GM18519 (cell line): ENCODE measurements at regions not wholly inside any gene's neighbourhood (a gene's known extent, or its start where the extent isn't known, plus 50 kb on each side); places are given as distances from the start of the nearest gene placed in this dataset.
"Not testable (repeated sequence)": the region's sequence is repeated elsewhere in the genome, so short reads cannot be mapped to it uniquely, and the experiment has no call there.

Source experiments
- ATAC-seq: cut with Tn5 transposase; IDR thresholded peaks from one replicate; pipeline ENCODE4 v1.9.1; 2021; ENCODE audit warnings: mild to moderate bottlenecking, moderate library complexity; ENCODE audit not compliant: unreplicated experiment, low FRiP score

DNA sequence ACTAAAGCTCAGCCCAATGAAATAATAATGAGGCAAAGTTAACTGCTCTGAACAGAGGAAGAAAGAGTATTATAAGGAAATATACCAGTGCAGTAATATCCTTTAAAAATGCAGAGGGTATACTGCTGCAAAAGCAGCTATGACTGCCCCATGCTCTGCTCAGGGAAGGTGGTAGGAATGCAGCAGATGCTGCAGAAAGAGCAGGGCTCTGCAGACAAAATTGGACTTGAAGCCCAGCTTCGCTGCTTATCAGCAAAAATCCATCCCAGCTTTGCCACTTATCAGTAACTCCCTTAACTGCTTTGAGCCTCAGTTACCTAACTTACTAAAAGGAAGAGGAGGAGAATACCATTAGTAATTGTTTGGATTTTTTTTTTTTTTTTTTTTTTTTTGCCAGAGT is 533.8 kb upstream of the CDH5 start:
- no peak for ATAC-seq

DNA sequence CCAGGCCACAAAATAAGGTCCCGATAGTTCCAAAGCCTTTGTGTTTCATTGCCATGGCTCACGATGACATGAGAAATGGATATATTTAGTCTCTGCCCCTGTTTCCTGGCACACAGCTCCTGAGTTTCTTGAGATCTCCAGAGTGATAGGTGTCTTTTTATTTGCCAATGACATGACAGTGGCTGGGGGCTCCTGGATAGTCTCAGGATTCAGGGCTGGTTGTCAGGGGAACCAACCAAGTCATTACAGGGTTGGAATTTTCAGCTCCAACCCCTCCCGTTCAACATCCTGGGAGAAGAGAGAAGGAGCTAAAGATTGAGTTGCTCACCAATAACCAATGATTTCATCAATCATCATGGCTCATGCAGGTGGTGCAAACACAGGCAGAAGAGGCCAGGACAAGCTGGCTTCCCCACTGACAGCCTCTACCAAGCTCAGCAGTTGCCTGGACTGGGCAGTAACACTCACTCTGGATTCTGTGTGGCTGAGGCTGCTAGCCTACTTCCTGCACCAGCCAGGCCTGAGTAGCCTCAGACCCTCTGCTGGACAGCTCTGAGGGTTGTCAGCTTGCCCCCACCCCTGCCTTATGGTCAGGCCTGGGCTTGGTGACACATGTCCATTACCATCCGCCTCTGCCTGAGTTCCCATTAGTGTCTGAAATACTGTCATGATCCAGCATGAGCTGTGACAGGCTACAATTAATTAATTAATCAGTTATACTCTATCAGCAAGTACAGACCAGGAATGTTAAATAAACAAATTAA is 534.4 kb upstream of the CDH5 start:
- no peak for ATAC-seq

DNA sequence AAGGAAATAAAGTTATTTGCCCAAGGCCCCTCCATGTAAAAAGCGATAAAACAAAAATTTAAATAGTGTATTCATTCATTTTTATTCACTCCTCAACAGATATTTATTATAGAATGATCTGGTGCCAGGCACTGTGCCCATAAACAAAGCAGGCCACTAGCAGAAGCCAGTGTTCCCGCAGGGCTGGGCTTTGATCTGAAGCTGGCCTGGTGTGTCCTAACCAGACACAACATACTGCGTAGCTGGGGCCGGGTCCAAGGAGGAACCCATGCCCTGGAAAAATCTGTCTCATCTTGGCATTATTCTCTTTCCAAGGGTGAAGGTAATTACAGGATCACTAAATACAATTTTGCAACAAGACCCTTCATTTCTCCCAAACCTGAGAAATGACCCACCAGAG is 537.4 kb upstream of the CDH5 start:
- no peak for ATAC-seq

DNA sequence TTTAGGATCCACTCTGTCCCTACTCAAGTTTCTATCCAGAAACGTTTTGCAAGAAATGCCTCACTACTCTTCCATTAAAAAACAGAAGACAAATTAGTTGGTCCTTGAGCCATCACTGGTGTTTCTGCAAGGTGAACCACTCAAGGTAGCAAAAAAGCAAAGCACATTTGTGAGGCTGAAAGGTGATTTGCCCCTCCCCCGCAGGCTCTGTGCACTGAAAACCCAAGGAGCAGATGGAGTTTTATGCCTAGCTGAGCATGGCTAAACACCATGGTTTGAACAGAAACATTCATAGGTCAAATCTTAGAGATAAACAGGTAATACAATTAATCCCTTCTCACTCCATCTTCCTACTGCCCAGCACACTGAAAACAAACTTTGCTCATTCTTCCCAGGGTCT is 538.2 kb upstream of the CDH5 start:
- ATAC-seq, result no peak

DNA sequence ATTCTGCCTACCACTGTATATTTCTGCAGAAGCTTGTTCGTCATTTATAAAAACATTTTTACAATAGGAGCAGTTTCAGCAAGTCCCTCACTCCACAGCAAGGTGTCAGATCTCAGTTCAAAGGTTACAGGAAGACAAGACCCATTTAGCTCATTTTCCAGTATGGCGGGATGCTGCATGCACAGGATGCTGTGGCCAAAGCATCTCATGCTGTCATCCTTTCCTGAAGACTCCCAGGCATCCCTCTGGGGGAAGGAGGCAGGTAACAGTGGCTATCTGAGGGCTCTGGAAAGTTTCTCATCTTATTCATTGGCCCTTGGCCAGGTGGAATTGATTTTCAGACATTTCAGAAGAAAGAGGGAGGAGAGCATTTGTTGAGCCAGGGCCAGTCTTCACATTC is 539.3 kb upstream of the CDH5 start:
- no peak for ATAC-seq

DNA sequence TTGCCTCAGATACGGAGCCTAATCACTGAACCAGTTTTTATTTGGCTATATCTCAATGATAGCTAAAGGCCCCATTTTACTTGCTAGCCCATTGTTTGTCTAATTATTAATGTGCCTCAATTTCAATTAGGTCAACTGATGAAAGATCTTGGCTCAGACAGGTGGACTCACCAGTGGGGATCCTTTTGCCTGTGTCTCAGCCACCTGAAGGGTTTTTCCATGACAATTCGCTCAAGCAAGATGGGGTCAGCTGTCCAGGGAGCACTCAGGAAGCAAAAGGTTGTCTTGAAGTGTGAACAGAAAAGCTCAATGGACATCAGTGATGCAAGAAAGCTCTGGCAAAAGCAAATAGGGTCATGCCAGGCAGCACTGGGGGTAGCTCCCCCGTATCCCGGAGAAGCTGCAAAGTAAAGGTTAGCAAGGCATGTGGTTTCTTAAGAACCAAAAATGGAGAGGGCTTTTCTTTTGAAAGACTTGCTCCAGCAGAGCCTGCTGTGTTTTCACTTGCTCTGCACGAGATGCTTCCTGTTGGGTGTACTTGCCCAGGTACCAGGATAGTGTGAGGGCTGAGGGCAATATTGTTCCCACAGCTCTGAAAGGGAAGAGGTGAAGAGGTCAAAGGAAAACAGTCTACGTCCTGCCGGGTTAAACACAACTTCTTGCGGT is 541.2 kb upstream of the CDH5 start:
- ATAC-seq, result no peak

DNA sequence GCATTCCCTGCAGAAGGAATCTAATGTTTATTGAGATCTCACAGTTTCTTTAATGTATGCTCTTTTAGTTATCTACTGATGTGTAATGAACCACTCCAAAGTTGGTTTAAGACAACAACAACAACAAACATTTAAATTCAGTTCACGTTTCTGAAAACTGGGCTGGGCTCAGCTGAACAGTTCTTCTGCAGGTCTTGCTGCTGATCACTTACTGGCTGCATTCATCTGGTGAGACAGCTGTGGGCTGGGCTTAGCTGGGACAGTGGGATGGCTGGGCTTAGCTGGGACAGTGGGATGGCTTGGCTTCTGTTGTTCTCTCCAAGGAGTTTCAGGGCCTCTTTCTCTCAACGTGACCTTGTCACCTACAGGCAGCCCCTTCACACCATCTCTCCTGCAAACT is 544.3 kb upstream of the CDH5 start:
- no peak for ATAC-seq

DNA sequence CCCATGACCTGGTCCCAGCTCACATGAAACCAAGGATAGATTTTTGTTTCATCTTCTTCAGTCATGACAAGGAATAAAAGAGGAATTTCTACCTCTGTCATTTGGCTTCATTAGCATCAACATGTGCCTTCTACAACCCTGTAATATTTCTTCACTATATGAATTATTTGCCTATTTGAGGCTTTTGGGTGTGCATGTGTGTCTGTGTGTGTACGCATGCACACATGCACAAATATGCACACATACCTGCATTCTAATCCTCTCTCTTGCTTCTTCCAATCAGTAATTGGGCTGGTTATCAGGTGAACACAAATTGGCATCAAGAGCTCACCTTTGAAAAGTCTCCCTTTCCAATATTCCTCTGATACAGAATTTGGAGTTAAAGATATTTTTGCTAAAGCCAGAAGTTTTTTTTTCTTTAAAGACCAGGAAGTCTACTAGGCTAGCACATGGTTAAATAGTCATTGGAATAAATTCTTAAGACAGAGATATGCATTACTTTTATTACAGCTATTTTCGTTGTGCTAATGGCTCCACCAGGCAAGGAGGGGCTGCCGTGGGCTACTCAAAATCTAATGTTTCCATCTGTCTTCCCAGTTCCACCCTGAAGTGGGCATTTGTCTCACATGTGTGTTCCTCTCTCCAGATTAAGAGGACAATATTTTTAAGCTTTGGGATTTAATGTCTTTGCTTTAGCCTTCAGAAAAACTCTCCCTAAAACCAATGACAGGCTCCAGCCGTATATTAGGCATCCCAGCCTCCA is 547.2 kb upstream of the CDH5 start:
- ATAC-seq, result no peak

DNA sequence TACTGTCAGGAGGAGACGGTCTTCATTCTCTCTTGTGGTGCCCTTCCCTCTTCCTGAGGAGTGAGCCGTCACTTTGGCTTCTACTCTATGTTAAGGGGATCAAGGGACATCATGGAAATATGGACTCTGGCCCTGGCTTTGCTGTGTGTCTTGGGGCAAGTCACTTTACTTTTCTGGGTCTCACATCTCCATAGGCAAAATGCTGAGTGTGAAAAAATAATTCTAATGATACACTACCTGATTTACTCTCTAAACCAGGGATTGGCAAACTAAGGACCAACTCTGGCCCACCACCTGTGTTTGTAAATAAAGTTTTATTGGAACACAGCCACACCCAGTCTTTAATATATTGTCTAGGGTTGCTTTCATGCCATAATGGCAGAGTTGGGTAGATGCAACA is 548.7 kb upstream of the CDH5 start:
- no peak for ATAC-seq

DNA sequence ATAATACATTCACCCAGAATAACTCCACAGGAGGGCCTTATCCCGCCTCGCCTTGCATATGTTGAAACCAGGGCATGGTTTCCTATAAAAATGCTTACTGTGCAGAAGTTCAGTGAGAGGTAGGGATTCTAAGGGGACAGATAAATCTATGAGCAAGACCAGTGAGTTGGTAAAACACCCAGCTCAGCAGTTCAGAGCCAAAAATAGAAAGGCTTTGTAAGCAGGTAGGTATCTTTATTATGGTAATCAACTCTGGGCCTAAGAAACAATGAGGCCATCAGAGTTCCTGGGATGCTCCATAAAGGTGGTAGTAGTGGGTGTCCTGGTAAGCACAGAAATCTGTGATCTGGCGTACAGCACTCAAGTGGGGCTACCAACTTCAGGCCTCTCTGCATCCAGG is 549.4 kb upstream of the CDH5 start:
- no peak for ATAC-seq

DNA sequence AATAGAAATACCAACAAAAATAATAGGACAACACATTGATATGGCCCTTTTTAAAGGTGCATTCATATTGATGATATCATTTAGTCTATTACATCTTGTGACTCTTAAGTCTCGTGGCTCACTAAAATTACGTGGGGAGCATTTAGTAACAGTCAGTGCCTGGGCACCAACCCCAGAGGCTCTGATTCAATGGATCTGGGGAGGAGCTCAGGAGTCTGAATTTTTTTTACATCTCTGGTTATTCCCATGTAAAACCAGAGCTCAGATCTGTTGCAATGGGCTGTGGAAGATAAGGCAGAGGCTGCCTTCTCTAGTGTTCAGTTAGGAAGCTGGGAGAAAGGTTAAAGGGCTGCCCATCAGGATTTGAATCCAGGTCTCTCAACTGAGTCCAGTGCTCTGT is 549.9 kb upstream of the CDH5 start:
- no peak for ATAC-seq

DNA sequence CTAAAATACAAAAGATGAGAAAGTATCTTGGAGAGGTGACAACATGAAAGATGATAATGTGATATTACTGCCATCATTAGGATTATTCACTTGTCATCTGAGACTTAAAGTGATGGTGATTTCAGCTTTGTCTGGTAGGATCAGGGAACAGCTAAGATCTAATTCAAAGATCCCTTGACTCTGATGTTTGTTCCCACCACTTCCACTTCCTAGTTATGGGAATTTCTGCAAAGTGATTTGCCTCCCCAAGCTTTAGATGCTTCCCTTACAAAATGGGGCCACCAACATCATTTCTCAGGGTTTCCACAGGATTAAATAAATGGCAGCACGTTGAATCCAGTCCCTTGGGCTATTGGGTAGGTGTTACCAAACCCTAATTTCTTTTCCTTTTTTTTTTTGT is 550.8 kb upstream of the CDH5 start:
- ATAC-seq, result no peak

DNA sequence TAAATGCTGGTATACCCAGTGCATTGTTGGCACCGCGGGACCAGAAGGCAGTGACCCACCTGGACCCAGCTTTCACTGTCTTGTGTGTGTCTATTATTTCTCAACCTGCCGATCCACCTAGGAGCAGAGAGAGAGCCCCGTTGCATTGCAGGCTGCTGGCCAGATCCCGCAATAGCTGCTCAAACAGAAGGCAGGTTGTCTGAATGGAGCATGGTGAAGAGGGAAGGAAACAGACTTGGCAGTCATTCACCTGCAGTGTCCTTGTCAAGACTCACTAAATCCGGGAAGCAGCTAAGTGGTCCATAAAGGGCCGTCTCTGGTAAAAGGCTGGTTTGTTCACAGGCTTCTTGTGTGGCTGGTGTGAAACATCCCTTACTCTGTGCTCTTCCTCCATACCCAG is 552.6 kb upstream of the CDH5 start:
- not testable (repeated sequence) for ATAC-seq

DNA sequence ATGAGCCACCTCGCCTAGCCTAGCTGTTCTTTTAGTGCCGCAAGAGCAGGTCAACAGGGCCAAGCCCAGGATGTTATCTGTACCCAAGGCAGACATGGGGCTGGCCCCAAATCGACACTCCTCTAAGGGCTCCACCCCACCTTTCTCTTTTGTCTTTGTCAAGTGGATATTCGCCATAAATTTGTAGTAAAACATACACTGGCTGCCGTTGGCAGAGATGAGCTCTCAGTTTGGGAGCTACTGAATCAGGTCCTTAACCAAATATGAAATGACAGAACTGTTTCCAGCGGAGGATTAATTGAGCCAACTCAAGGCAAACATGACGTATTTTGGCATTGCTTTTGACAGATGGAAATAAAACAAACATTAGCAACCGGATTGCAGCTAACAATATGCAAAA is 556.9 kb upstream of the CDH5 start:
- ATAC-seq, result no peak

DNA sequence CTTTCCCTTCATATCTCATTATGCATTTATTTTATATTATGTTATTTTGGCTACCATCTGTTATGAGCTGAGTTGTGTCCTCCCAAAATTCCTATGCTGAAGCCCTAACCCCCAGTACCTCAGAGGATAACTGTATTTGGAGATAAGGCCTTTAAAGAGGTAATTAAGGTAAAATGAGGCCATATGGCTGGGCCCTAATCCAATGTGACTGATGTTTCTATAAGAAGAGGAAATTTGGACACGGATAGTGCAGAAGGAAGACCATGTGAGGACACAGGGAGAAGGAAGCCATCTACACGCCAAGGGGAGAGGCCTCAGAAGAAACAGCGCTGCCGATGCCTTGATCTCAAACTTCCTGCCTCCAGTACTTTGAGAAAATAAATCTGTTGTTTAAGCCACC is 557.7 kb upstream of the CDH5 start:
- no peak for ATAC-seq

DNA sequence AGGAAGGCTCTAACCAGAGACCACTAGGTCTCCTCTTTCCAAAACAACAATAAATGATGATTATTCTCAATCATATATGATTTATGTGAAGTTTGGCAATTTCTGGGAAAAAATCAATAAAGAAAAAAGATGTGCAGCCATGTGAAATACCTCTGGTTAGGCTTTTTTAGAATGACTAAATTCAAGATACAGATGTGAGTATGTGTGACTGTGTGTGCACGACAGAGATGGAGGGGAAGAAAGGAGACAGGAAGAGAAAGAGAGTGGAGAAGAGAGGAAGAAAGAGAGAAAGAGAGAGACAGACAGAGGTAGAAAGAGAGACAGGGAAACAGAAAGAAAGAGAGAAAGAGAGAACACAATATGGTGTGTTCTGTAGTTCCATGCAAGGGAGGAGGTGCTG is 558.6 kb upstream of the CDH5 start:
- ATAC-seq, result no peak

DNA sequence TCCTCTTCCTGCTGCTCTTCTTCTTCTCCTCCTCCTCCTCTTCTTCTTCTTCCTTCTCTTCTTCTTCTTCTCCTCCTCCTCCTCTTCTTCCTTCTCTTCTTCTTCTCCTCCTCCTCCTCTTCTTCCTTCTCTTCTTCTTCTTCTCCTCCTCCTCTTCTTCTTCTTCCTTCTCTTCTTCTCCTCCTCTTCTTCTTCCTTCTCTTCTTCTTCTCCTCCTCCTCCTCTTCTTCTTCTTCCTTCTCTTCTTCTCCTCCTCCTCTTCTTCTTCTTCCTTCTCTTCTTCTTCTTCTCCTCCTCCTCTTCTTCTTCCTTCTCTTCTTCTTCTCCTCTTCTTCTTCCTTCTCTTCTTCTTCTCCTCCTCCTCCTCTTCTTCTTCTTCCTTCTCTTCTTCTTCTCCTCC is 560.8 kb upstream of the CDH5 start:
- not testable (repeated sequence) for ATAC-seq

DNA sequence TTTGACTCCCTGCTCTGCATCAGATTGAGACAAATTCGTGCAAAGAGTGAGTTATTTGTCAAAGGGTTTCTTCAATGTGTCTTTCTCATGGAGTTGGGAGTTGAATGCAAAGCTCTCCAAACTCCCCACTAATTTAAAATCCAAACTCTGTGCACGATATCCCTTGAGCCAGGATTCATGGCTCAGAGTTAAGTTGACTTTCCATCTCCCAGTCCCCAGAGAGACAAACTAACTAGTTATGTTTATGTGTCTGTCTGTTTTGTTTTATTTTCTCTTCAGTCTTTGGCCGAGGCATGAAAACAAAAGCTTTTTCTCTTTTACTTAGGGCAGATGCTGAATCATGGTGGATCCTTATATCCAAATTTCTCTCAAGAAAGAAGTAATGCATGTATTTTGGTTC is 570.0 kb upstream of the CDH5 start:
- ATAC-seq, result no peak

DNA sequence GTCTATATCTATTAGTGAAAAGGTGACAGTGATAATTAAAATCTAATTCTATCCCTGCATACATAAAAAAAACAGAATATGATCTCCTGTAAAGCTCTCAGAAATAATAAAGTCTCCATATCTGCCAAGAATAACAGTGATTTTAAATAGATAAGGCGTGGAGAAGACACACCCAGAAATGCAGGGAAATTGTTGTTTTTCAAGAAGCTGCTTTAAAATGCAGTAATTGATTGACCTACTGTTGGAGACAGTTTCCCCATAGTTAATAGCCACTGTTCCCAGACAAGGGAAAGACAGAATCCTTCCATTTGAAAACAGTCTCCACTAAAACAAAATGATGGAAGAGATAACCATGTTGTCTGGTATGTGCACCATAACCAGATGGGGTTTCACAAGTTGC is 571.5 kb upstream of the CDH5 start:
- no peak for ATAC-seq

DNA sequence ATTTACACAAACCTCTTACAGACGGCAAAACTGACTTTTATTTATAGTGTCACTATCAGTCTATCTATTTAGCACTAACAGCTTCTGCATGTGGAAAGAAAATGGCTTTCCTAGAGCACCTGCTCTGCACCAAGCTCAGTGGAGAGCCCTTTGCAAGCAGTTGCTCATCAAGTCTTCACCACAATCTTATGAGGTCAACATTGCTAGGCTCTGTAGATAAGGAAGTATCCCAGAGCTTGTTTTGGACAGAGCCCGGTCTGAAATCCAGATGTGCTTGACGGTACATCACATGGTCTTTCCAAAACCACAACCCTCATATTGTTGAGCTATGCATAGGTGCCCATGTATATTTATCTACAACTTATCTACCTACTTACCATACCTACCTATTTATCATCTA is 572.7 kb upstream of the CDH5 start:
- no peak for ATAC-seq

DNA sequence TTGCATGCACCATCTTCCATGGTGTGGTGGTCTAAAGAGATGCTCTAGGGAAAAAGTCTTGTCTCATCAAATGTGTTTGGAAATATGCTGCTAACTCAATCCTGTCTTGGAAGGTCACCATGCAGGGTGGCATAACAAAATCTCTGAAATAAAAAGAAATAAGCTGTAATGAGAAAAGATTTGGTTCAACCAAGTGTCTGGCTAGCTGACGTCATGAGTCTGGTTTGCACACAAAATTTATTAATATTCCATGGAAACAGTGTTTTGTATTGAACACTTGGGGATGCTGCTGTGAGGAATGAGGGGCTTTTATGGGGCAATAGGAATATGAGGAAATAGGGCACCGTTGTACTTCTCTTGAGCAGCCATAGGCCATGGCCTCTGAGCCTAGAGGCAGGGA is 575.7 kb upstream of the CDH5 start:
- no peak for ATAC-seq
